Liver (tissue), 8 donors: ENCODE measurements at regions not wholly inside any gene's neighbourhood (a gene's known extent, or its start where the extent isn't known, plus 50 kb on each side); places are given as distances from the start of the nearest gene placed in this dataset.
"Not testable (repeated sequence)": the region's sequence is repeated elsewhere in the genome, so short reads cannot be mapped to it uniquely, and the experiment has no call there.

ENCODE experiments used
- DNase-seq: peaks from one replicate; pipeline ENCODE4 v3.0.0-alpha.2; 2017; ENCODE audit warnings: low spot score
- H3K27ac ChIP-seq, 2 donors: one replicate each; pipeline ENCODE4 v1.7.0; 2013; ENCODE audit warnings: inconsistent platforms in 2 of 2, low read length in 2 of 2, control low read depth in 1 of 2, low read depth in 1 of 2, mild to moderate bottlenecking in 1 of 2
- H3K27me3 ChIP-seq, 4 donors: one replicate each; pipeline versions ENCODE4 v1.6.1 to v1.7.0; 2013; ENCODE audit warnings: low read length in 3 of 4, inconsistent platforms in 1 of 4, mild to moderate bottlenecking in 1 of 4, moderate library complexity in 1 of 4; ENCODE audit not compliant: control insufficient read depth in 4 of 4, insufficient read depth in 4 of 4
- H3K36me3 ChIP-seq, 4 donors: one replicate each; pipeline versions ENCODE4 v1.6.1 to v1.7.0; 2013; ENCODE audit warnings: low read length in 3 of 4, mild to moderate bottlenecking in 3 of 4, low read depth in 1 of 4, moderate library complexity in 1 of 4; ENCODE audit not compliant: control insufficient read depth in 4 of 4, insufficient read depth in 3 of 4
- H3K4me1 ChIP-seq, 4 donors: one replicate each; pipeline versions ENCODE4 v1.6.1 to v1.7.0; 2013; ENCODE audit warnings: low read length in 3 of 4, mild to moderate bottlenecking in 3 of 4, moderate library complexity in 1 of 4; ENCODE audit not compliant: control insufficient read depth in 4 of 4, insufficient read depth in 4 of 4
- H3K4me3 ChIP-seq, 3 donors: one replicate each; pipeline versions ENCODE4 v1.6.1 to v1.7.0; 2013; ENCODE audit warnings: low read length in 3 of 3, control low read depth in 1 of 3, low read depth in 1 of 3, mild to moderate bottlenecking in 1 of 3
- H3K9ac ChIP-seq, 2 donors: one replicate each; pipeline ENCODE4 v1.7.0; 2013; ENCODE audit warnings: low read length in 2 of 2, mild to moderate bottlenecking in 2 of 2, moderate library complexity in 2 of 2, control low read depth in 1 of 2, low read depth in 1 of 2
- H3K9me3 ChIP-seq, 4 donors: one replicate each; pipeline versions ENCODE4 v1.6.1 to v1.7.0; 2013; ENCODE audit warnings: low read length in 3 of 4; ENCODE audit not compliant: control insufficient read depth in 4 of 4
- GABPA ChIP-seq, 2 donors: IDR thresholded peaks in 1 of 2; conservative IDR thresholded peaks in 1 of 2; 2 replicates each; pipeline ENCODE4 v1.6.1; 2016; ENCODE audit warnings: antibody characterized with exemption in 2 of 2, mild to moderate bottlenecking in 1 of 2, moderate library complexity in 1 of 2
- HNF4A ChIP-seq, 2 donors: conservative IDR thresholded peaks; 2 replicates each; pipeline ENCODE4 v1.6.1; 2016; ENCODE audit warnings: antibody characterized with exemption in 2 of 2, mild to moderate bottlenecking in 2 of 2
- JUND ChIP-seq, 2 donors: IDR thresholded peaks; 2 replicates each; pipeline ENCODE4 v1.6.1; 2016; ENCODE audit warnings: antibody characterized with exemption in 2 of 2
- RAD21 ChIP-seq, 2 donors: IDR thresholded peaks; 2 replicates each; pipeline ENCODE4 v1.6.1; 2016; ENCODE audit warnings: antibody characterized with exemption in 2 of 2, mild to moderate bottlenecking in 2 of 2
- RXRA ChIP-seq, 2 donors: IDR thresholded peaks; 2 replicates each; pipeline ENCODE4 v1.6.1; 2017 to 2018; ENCODE audit warnings: antibody characterized with exemption in 2 of 2, mild to moderate bottlenecking in 1 of 2
- SP1 ChIP-seq: IDR thresholded peaks from 2 replicates; pipeline ENCODE4 v1.6.1; 2018; ENCODE audit warnings: antibody characterized with exemption, mild to moderate bottlenecking
- TAF1 ChIP-seq: conservative IDR thresholded peaks from 2 replicates; pipeline ENCODE4 v1.6.1; 2016; ENCODE audit warnings: antibody characterized with exemption, mild to moderate bottlenecking
- YY1 ChIP-seq: IDR thresholded peaks from 2 replicates; pipeline ENCODE4 v1.6.1; 2016; ENCODE audit warnings: antibody characterized with exemption, mild to moderate bottlenecking
- WGBS: extraction: QIAGEN DNeasy Blood & Tissue Kit; methylation state at CpG from one replicate; pipeline ENCODE4 v1.1.7; 2013; 5-methylcytosine and 5-hydroxymethylcytosine counted together
- TF ChIP-seq, protein P1 (sequence below): IDR thresholded peaks from 2 replicates; pipeline ENCODE4 v1.6.1; 2016; ENCODE audit warnings: antibody characterized with exemption
- TF ChIP-seq, protein P2 (sequence below): IDR thresholded peaks from 2 replicates; pipeline ENCODE4 v1.6.1; 2016; ENCODE audit warnings: antibody characterized with exemption, mild to moderate bottlenecking
- TF ChIP-seq, protein P3 (sequence below): fragments of 150-350 bp; IDR thresholded peaks from 2 replicates; pipeline ENCODE4 v1.5.1; 2017; ENCODE audit warnings: improper control_type of control experiment, low read depth, low read length; ENCODE audit not compliant: missing input control
- TF ChIP-seq, protein P4 (sequence below): IDR thresholded peaks from 2 replicates; pipeline ENCODE4 v1.6.1; 2016; ENCODE audit warnings: antibody characterized with exemption
- donor health status: healthy.
- donor health status: healthy.
- donor health status: healthy.
- donor health status: healthy.
- donor health status: healthy.

DNA sequence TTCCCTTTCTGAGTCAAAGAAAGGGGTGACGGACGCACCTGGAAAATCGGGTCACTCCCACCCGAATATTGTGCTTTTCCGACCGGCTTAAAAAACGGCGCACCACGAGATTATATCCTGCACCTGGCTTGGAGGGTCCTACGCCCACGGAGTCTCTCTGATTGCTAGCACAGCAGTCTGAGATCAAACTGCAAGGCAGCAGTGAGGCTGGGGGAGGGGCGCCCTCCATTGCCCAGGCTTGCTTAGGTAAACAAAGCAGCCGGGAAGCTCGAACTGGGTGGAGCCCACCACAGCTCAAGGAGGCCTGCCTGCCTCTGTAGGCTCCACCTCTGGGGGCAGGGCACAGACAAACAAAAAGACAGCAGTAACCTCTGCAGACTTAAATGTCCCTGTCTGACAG lies 83.5 kb downstream of the CYP26B1 start:
- 74% methylated on average over 14 of the region's 14 CpGs for WGBS

DNA sequence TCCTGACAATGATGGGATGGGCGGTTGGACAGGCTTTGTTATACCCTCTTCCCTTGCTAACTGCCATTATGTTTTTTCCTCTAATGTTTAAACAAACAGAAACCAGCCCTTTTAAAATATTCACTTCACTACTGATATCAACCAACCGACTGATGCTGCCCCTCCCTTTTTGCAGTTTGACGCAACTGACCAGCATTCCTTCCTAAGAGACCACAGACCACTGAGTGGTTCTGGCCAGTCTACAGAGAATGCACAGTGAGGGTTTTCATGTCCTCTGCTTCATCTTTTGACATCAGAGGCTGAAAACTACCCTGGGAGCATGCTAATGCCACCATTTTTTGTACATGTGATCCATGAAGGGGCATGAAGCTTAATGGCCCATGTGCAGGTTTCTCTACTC lies 85.3 kb downstream of the CYP26B1 start:
- Histone ChIP-seq H3K27ac (no peak overlapping the region), H3K36me3 (no peaks in the 10 kb centered on the region), H3K4me1 (no peaks in the 10 kb centered on the region), H3K9ac (no peak overlapping the region), H3K4me3 (no peak overlapping the region), H3K9me3 (peaks cover 0 to 6% (median 0%) of the 10 kb centered on the region in 4 donors), H3K27me3 (peaks cover 0 to 2% (median 0%) of the 10 kb centered on the region in 4 donors)
- WGBS, result 83% methylated on average over 3 of the region's 3 CpGs
- DNase-seq, result no peak
- TF ChIP-seq TAF1, result no peak
- no peak for TF ChIP-seq RXRA (IDR thresholded peaks at IDR 0.05)

More for the DNA sequence above, 83.5 kb downstream of the CYP26B1 start:
- not testable (repeated sequence) for H3K4me3 ChIP-seq, H3K27me3 ChIP-seq, H3K36me3 ChIP-seq, DNase-seq, H3K27ac ChIP-seq, H3K4me1 ChIP-seq, H3K9me3 ChIP-seq, H3K9ac ChIP-seq

DNA sequence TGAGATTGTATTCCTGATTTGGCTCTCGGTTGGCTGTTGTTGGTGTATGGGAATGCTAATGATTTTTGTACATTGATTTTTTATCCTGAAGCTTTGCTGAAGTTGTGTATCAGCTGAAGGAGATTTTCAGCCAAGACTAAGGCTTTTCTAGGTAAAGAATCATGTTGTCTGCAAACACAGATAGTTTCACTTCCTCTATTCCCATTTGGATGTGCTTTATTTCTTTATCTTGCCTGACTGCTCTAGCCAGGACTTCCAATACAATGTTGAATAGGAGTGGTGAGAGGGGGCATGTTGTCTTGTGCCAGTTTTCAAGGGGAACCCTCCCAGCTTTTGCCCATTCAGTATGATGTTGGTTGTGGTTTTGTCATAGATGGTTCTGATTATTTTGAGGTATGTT lies 90.4 kb downstream of the CYP26B1 start:
- Histone ChIP-seq H3K36me3 (no peaks in the 10 kb centered on the region), H3K9me3 (peaks cover 0 to 6% (median 0%) of the 10 kb centered on the region in 4 donors), H3K4me1 (no peaks in the 10 kb centered on the region), H3K27me3 (peaks cover 0 to 2% (median 0%) of the 10 kb centered on the region in 4 donors), H3K27ac (no peak overlapping the region), H3K4me3 (no peak overlapping the region), H3K9ac (no peak overlapping the region)
- TF ChIP-seq, protein P1, sequence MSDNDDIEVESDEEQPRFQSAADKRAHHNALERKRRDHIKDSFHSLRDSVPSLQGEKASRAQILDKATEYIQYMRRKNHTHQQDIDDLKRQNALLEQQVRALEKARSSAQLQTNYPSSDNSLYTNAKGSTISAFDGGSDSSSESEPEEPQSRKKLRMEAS, result no peak
- TF ChIP-seq, protein P2, sequence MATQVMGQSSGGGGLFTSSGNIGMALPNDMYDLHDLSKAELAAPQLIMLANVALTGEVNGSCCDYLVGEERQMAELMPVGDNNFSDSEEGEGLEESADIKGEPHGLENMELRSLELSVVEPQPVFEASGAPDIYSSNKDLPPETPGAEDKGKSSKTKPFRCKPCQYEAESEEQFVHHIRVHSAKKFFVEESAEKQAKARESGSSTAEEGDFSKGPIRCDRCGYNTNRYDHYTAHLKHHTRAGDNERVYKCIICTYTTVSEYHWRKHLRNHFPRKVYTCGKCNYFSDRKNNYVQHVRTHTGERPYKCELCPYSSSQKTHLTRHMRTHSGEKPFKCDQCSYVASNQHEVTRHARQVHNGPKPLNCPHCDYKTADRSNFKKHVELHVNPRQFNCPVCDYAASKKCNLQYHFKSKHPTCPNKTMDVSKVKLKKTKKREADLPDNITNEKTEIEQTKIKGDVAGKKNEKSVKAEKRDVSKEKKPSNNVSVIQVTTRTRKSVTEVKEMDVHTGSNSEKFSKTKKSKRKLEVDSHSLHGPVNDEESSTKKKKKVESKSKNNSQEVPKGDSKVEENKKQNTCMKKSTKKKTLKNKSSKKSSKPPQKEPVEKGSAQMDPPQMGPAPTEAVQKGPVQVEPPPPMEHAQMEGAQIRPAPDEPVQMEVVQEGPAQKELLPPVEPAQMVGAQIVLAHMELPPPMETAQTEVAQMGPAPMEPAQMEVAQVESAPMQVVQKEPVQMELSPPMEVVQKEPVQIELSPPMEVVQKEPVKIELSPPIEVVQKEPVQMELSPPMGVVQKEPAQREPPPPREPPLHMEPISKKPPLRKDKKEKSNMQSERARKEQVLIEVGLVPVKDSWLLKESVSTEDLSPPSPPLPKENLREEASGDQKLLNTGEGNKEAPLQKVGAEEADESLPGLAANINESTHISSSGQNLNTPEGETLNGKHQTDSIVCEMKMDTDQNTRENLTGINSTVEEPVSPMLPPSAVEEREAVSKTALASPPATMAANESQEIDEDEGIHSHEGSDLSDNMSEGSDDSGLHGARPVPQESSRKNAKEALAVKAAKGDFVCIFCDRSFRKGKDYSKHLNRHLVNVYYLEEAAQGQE, result no peak
- TF ChIP-seq HNF4A (conservative IDR thresholded peaks at IDR 0.05), result no peak
- TF ChIP-seq SP1, result no peak
- TF ChIP-seq, protein P3, sequence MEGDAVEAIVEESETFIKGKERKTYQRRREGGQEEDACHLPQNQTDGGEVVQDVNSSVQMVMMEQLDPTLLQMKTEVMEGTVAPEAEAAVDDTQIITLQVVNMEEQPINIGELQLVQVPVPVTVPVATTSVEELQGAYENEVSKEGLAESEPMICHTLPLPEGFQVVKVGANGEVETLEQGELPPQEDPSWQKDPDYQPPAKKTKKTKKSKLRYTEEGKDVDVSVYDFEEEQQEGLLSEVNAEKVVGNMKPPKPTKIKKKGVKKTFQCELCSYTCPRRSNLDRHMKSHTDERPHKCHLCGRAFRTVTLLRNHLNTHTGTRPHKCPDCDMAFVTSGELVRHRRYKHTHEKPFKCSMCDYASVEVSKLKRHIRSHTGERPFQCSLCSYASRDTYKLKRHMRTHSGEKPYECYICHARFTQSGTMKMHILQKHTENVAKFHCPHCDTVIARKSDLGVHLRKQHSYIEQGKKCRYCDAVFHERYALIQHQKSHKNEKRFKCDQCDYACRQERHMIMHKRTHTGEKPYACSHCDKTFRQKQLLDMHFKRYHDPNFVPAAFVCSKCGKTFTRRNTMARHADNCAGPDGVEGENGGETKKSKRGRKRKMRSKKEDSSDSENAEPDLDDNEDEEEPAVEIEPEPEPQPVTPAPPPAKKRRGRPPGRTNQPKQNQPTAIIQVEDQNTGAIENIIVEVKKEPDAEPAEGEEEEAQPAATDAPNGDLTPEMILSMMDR, result no peak
- no peak for TF ChIP-seq YY1
- TF ChIP-seq JUND (IDR thresholded peaks at IDR 0.05), result no peak
- no peak for TF ChIP-seq RAD21 (IDR thresholded peaks at IDR 0.05)
- TF ChIP-seq GABPA (IDR thresholded peaks at IDR 0.05 in 1 of 2, conservative IDR thresholded peaks at IDR 0.05 in 1 of 2), result no peak
- TF ChIP-seq, protein P4, sequence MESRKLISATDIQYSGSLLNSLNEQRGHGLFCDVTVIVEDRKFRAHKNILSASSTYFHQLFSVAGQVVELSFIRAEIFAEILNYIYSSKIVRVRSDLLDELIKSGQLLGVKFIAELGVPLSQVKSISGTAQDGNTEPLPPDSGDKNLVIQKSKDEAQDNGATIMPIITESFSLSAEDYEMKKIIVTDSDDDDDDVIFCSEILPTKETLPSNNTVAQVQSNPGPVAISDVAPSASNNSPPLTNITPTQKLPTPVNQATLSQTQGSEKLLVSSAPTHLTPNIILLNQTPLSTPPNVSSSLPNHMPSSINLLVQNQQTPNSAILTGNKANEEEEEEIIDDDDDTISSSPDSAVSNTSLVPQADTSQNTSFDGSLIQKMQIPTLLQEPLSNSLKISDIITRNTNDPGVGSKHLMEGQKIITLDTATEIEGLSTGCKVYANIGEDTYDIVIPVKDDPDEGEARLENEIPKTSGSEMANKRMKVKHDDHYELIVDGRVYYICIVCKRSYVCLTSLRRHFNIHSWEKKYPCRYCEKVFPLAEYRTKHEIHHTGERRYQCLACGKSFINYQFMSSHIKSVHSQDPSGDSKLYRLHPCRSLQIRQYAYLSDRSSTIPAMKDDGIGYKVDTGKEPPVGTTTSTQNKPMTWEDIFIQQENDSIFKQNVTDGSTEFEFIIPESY, result no peak
- no peak for DNase-seq
- WGBS, result 73% methylated on average over 1 of the region's 1 CpG
